GM21619 (cell line): ENCODE measurements at regions not wholly inside any gene's neighbourhood (a gene's known extent, or its start where the extent isn't known, plus 50 kb on each side); places are given as distances from the start of the nearest gene placed in this dataset.

Experiments
- ATAC-seq: cut with Tn5 transposase; IDR thresholded peaks from one replicate; pipeline ENCODE4 v1.9.1; 2021; ENCODE audit not compliant: unreplicated experiment

GRCh38 chr16:6165330-6165979 is 1067.9 kb upstream of the EEF2KMT start:
- ATAC-seq: no peak

GRCh38 chr16:6160871-6161270 is 1063.3 kb upstream of the EEF2KMT start:
- ATAC-seq: no peak

GRCh38 chr16:6160303-6160702 is 1062.7 kb upstream of the EEF2KMT start:
- no peak for ATAC-seq

GRCh38 chr16:6157806-6158205 is 1060.2 kb upstream of the EEF2KMT start:
- no peak for ATAC-seq

- no peak for ATAC-seq
Measured at GRCh38 chr16:6155271-6155670, 1057.7 kb upstream of the EEF2KMT start.

- no peak for ATAC-seq
Measured at GRCh38 chr16:6153901-6154300, 1056.3 kb upstream of the EEF2KMT start.

GRCh38 chr16:6149031-6149430 is 1051.4 kb upstream of the EEF2KMT start:
- ATAC-seq: no peak

- ATAC-seq: no peak
Measured at GRCh38 chr16:6148361-6148760, 1050.8 kb upstream of the EEF2KMT start.

- ATAC-seq: no peak
Measured at GRCh38 chr16:6146874-6147425, 1049.4 kb upstream of the EEF2KMT start.

GRCh38 chr16:6146356-6146755 is 1048.8 kb upstream of the EEF2KMT start:
- no peak for ATAC-seq

- ATAC-seq: no peak
Measured at GRCh38 chr16:6144463-6144862, 1046.9 kb upstream of the EEF2KMT start.

GRCh38 chr16:6143020-6143419 is 1045.4 kb upstream of the EEF2KMT start:
- no peak for ATAC-seq

GRCh38 chr16:6133009-6133557 is 1035.5 kb upstream of the EEF2KMT start:
- no peak for ATAC-seq

- ATAC-seq: no peak
Measured at GRCh38 chr16:6132121-6132520, 1034.5 kb upstream of the EEF2KMT start.

GRCh38 chr16:6131526-6132050 is 1034.0 kb upstream of the EEF2KMT start:
- ATAC-seq: no peak

- no peak for ATAC-seq
Measured at GRCh38 chr16:6125483-6126259, 1028.1 kb upstream of the EEF2KMT start.

GRCh38 chr16:6124136-6124535 is 1026.5 kb upstream of the EEF2KMT start:
- no peak for ATAC-seq

- ATAC-seq: no peak
Measured at GRCh38 chr16:6122401-6122800, 1024.8 kb upstream of the EEF2KMT start.

GRCh38 chr16:6114691-6115090 is 1017.1 kb upstream of the EEF2KMT start:
- no peak for ATAC-seq

GRCh38 chr16:6113749-6114148 is 1016.2 kb upstream of the EEF2KMT start:
- ATAC-seq: no peak

GRCh38 chr16:6112700-6113099 is 1015.1 kb upstream of the EEF2KMT start:
- no peak for ATAC-seq

GRCh38 chr16:6111390-6111789 is 1013.8 kb upstream of the EEF2KMT start:
- no peak for ATAC-seq
